HG02798 (cell line): ENCODE measurements at regions not wholly inside any gene's neighbourhood (a gene's known extent, or its start where the extent isn't known, plus 50 kb on each side); places are given as distances from the start of the nearest gene placed in this dataset.
A peak's percentile ranks its signal among the peaks of the same experiment; 100 is the strongest.
"Not testable (repeated sequence)": the region's sequence is repeated elsewhere in the genome, so short reads cannot be mapped to it uniquely, and the experiment has no call there.

Experiments
- ATAC-seq: cut with Tn5 transposase; IDR thresholded peaks from one replicate; pipeline ENCODE4 v1.9.1; 2021; ENCODE audit warnings: mild to moderate bottlenecking; ENCODE audit not compliant: unreplicated experiment, poor library complexity

GRCh38 chr9:22815246-22815645 is 368.6 kb downstream of the DMRTA1 start:
- ATAC-seq, result no peak

GRCh38 chr9:22817181-22817580 is 370.6 kb downstream of the DMRTA1 start:
- no peak for ATAC-seq

- ATAC-seq, result no peak
Measured at GRCh38 chr9:22829236-22829635, 382.6 kb downstream of the DMRTA1 start.

- no peak for ATAC-seq
Measured at GRCh38 chr9:22838266-22838665, 391.6 kb downstream of the DMRTA1 start.

- ATAC-seq, result no peak
Measured at GRCh38 chr9:22840641-22841040, 394.0 kb downstream of the DMRTA1 start.

GRCh38 chr9:22845243-22845642 is 398.6 kb downstream of the DMRTA1 start:
- ATAC-seq, result not testable (repeated sequence)

- no peak for ATAC-seq
Measured at GRCh38 chr9:22855980-22856379, 409.4 kb downstream of the DMRTA1 start.

- no peak for ATAC-seq
Measured at GRCh38 chr9:22857316-22857715, 410.7 kb downstream of the DMRTA1 start.

GRCh38 chr9:22863106-22863505 is 416.5 kb downstream of the DMRTA1 start:
- ATAC-seq, result no peak

GRCh38 chr9:22863736-22864135 is 417.1 kb downstream of the DMRTA1 start:
- no peak for ATAC-seq

GRCh38 chr9:22893196-22893843 is 446.7 kb downstream of the DMRTA1 start:
- no peak for ATAC-seq

GRCh38 chr9:22898591-22898990 is 452.0 kb downstream of the DMRTA1 start:
- no peak for ATAC-seq

- ATAC-seq, result no peak
Measured at GRCh38 chr9:22911632-22912031, 465.0 kb downstream of the DMRTA1 start.

GRCh38 chr9:22913026-22913425 is 466.4 kb downstream of the DMRTA1 start:
- no peak for ATAC-seq

- peak; percentile 84 for ATAC-seq
Measured at GRCh38 chr9:22913518-22913917, 466.9 kb downstream of the DMRTA1 start.

- no peak for ATAC-seq
Measured at GRCh38 chr9:22916148-22916547, 469.5 kb downstream of the DMRTA1 start.

- ATAC-seq, result peak; percentile 58
Measured at GRCh38 chr9:22919423-22919822, 472.8 kb downstream of the DMRTA1 start.

- ATAC-seq, result no peak
Measured at GRCh38 chr9:22921742-22922141, 475.1 kb downstream of the DMRTA1 start.

- ATAC-seq, result peak; percentile 45
Measured at GRCh38 chr9:22922222-22922621, 475.6 kb downstream of the DMRTA1 start.

GRCh38 chr9:22954550-22954949 is 507.9 kb downstream of the DMRTA1 start:
- ATAC-seq, result no peak

- no peak for ATAC-seq
Measured at GRCh38 chr9:22954964-22955363, 508.3 kb downstream of the DMRTA1 start.

- no peak for ATAC-seq
Measured at GRCh38 chr9:22969350-22969979, 522.8 kb downstream of the DMRTA1 start.
